HG03175 (cell line): ENCODE measurements at regions not wholly inside any gene's neighbourhood (a gene's known extent, or its start where the extent isn't known, plus 50 kb on each side); places are given as distances from the start of the nearest gene placed in this dataset.
A peak's percentile ranks its signal among the peaks of the same experiment; 100 is the strongest.
"Not testable (repeated sequence)": the region's sequence is repeated elsewhere in the genome, so short reads cannot be mapped to it uniquely, and the experiment has no call there.

Source experiments
- ATAC-seq: cut with Tn5 transposase; IDR thresholded peaks from one replicate; pipeline ENCODE4 v1.9.1; 2021; ENCODE audit warnings: mild to moderate bottlenecking, moderate library complexity; ENCODE audit not compliant: unreplicated experiment

DNA sequence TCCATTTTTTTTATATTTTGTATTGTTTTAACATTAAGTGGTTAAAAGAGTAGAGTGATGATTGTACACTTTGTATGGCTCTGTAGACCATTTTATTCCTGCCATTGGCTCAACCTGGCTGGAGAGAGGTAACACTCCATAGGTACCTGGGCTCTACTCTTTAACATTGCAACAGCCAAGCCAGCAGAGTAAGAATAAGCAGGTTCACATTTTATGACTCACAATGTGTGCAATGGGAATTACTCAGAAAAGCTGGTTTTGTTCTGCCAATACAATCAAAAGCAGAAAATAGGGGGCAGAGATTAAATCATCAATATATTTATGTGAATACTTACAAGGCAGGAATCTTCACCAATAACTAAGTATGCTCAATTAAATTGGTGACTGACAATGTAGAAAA is 1324.0 kb downstream of the AMY1C start:
- no peak for ATAC-seq

DNA sequence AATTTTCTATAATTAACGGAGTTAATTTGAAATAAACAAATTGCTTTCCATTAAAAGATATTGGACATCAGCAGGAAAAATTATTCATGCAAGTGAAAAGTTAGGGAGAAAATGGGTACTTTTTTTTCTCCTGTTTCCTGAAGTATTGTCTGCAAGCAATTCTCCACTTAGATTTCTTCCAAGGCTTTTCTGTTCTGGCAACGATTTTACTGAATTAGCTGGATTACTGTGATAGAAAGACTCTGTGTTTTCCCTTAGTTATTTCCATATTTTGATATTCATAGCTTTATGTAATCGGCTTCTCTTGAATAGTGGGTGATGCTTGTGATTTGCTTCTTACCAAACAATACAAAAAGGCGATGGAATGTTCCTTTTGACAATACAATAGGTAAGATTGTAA is 1333.9 kb downstream of the AMY1C start:
- no peak for ATAC-seq

DNA sequence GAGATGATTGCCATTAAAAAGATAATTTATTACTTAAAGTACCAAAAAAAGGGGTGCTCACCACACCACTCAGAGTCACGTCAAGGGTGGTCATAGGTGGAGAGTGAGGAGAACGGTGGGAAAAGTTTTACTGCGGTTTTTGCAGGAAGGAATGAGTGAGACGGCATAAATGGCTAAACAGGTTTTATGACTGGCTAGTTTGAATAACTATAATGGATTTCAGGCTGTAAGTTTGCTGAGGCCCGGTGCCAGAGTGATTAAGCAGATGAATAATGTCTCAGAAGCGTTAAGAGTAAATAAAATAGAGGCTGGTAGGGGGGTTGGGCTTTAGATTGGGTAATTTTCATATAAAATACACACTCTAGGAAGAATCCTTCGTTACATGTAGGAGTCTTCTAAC is 1337.8 kb downstream of the AMY1C start:
- no peak for ATAC-seq

DNA sequence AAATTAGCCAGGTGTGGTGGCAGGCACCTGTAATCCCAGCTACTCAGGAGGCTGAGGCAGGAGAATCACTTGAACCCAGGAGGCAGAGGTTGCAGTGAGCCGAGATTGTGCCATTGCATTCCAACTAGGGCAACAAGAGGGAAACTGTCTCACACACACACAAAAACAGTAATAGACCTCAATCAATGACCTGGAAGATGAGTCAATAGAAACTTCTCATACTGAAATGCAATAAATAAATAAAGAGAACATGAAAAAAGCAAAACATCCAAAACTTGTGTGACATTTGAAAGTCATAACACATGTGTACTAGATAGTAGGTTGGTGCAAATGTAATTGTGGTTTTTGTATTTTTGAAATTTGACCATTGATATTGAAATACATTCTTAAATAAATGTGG is 1338.5 kb downstream of the AMY1C start:
- no peak for ATAC-seq

DNA sequence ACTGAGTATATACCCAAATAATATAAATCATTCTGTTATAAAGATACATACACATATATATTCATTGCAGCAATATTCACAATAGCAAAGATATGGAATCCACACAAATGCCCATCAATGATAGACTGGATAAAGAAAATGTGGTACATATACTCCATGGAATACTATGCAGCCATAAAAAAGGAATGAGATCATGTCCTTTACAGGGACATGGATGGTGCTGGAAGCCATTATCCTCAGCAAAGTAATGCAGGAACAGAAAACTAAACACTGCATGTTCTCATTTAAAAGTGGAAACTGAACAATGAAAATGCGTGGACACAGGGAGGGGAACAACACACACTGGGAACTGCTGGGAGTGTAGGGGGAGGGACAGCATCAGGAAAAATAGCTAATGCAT is 1344.2 kb downstream of the AMY1C start:
- not testable (repeated sequence) for ATAC-seq

DNA sequence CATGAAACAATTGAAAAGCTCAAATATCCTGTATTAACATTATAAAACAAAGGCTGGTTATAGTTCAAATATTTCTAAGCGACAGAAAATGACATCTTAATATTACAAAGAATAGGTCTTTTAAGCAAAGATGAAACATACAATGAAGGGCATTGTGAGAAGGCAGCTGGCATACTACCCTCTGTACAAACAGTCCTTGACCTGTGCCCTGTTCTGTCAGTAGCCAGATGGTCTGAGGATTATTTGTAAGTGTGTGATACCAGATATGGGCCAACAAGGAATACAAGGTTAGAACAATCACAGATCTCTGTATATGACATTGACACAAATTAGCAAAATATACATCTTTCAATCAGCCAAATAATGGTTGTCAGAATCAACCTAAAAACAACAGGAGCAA is 1350.4 kb downstream of the AMY1C start:
- no peak for ATAC-seq

GRCh38 chr1:105101261-105101660 is 1351.6 kb downstream of the AMY1C start:
- ATAC-seq: no peak

DNA sequence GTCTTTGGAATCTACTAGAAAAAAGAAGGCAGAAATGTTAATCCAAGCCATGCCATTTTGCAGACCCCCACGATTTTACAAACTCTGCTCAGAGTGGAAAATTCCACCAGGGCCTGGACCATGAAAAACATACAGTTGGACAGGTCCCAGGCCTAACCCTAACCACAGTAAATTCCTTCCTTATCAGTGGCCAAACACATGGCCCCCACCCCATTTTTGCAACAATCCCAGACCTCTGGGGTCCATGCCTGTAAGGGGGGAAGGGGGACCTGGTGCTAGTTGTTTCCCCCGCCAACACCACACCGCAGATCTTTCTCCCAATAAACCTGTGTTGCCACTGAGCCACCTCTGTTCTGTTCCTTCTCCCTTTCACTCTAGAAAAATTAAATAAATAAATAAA is 1352.7 kb downstream of the AMY1C start:
- no peak for ATAC-seq

- no peak for ATAC-seq
Measured at GRCh38 chr1:105122041-105122440, 1372.3 kb downstream of the AMY1C start.

DNA sequence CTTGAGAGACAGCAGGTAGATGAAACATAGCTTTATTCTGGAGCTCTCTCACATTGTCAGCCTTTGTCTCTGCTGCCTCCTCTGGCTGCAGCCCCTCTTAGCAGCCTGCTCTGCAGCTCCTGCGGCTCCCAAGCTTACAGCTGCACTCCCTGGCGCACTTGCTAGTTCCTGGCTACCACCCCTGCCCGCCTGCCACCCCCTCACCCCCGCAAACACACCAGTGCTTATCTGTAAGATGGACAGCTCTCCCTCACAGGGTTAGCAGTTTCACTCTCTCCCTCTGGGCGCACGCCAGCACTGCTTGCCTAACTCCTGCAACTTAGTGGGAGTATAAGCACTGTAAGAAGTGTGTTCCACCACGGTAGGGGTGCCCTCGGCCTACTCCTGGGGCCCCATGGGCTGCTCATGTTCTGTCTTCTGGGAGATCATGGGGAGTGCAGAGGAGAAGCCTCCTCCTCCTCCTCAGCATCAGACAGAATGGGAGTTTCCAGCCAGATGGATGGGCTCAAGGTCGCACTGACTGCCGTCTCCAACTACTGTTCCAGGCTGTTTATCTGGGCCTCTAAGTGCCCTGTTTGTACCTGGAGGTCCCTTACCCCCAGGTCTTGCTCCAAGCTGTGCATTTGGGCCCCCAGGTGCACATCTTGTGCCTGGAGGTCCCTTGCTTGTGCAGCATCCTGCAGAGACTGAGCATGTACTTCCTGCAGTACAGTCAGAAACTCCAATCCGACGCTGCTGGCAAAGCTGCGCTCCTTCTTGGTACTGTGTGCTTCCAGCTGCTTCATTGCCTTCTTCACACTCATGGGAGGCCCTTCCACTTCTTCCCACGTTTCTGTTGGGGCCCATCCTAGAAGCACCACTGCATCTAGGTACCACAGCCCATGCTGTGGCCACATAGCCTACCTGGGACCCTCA is 1388.1 kb downstream of the AMY1C start:
- peak; percentile 77 for ATAC-seq

DNA sequence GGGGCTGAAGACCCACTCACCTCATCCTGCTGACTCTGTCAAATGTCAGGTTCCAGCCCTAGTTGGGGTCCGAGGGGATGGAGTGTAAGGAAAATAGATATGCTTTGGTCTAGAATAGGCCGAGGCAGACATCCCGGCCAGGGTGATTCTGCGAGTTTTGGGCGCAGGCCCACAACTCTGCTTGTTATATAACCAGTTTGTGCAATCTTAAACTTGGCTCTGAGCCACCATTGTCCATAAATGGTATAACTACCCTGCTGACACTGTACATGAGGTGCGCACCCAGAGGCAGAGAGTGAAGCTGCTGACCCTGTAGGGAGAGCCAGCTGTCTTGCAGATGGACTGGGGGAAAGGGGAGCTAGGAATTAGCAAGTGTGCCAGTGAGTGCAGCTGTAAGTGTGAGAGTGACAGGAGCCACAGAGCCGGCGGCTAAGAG is 1388.8 kb downstream of the AMY1C start:
- ATAC-seq: no peak

DNA sequence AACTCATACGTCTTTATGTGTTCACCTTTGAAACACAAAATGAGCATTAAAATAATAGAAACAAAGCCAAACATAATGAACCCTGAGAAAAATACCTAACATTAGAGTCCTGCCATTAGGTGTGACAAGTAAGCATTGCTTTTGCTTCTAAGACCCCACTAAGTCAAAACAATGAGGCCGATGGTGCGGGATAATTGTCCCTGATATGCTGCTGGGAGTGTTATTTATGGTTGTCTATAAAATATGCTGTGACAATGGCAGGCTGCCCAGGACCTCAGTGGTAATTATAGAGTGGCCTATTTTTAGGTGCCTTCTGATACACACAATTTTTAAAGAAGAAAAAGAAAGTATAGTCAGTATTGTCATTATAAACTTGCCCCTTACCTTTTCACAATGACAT is 1423.1 kb downstream of the AMY1C start:
- no peak for ATAC-seq

- no peak for ATAC-seq
Measured at GRCh38 chr1:105180789-105181188, 1431.1 kb downstream of the AMY1C start.

GRCh38 chr1:105204836-105205371 is 1455.2 kb downstream of the AMY1C start:
- no peak for ATAC-seq

GRCh38 chr1:105208581-105208980 is 1458.9 kb downstream of the AMY1C start:
- no peak for ATAC-seq

- ATAC-seq: no peak
Measured at GRCh38 chr1:105210747-105211146, 1461.0 kb downstream of the AMY1C start.

DNA sequence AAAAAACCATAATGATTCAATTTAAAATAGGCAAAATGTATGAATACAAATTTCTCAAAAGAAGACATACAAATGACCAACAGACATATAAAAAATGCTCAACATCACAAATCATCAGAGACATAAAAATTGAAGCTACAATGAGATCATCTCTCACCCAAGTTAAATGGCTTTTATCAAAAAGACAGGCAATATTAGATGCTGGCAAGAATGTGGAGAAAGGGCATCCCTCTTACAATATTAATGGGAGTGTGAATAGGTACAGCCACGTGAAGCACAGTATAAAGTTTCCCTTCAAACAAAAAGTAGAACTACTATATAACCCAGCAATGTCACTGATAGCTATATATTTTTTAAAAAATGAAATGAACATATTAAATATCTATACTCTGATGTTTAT is 1481.7 kb downstream of the AMY1C start:
- ATAC-seq: no peak

DNA sequence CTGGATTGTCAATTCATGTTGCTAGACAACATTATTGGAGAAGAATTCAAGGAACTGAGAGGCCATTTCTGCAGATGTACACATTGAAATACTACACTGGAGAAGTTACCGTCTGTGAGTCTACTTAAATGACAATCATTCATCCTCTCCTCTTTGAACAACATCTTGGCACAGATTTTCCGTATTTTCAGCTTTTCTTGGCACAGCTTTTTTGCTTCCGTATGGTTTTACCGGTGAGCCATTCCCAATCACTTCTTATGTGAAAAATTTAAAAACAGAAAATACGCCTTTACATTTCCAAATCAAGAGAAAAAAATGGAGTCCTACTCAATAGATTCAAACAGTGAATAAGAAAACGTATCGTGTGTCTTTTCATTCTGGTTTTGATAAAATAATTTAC is 1493.7 kb downstream of the AMY1C start:
- no peak for ATAC-seq

DNA sequence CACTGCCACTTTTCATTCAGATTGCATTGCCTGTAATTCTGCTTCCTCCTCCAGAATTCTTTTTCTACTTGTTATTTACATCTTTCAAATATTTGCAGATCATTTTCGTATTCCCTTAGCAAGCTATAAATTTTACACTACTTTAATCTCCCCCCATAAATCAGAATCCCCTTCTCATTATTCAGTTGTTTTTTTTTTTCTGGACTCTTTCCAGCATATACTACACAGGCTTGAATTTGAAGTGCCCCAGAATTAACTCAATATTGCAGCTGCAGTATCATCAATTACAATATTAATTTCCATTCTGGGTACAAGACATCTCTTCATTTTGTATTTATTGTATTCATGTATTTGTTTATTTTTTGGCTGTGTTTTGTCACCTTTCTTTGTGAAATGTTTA is 1494.3 kb downstream of the AMY1C start:
- ATAC-seq: no peak

DNA sequence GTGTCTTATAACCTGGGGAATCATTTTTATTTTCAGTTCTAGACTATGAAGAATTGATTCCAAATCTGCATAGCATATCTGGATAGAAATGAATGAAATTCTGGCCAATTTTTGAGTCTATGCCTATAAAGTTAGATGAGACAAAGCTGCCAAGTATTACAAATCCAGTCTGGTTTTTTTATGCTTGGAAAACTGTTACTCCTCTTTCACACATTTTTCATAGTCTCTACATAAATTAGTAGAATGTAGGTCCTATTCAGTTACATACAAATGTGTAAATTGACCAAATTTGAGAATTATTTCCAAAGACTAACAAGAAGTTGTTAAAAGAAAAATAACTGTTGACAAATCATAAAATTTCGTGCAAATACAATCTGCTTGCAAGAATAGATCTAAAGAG is 1505.2 kb downstream of the AMY1C start:
- no peak for ATAC-seq

DNA sequence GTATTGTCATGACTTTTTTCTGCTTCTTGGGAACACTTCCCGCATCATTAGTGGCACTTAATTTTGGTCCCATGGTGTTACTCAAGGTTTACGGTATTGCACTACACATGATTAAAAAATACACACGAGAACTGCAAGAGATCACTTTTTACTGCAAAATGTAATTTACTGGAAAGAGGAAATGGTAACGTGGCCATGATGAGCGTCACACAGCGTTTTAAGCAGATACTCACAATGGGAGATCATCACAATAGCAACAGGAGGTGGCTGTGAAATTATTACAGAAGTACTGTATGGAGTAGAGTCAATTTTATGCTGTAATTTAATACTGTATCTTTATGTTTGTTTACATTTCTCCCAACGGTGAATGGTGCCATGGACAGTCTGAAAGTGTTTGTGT is 1510.3 kb downstream of the AMY1C start:
- no peak for ATAC-seq

GRCh38 chr1:105270966-105271365 is 1521.3 kb downstream of the AMY1C start:
- no peak for ATAC-seq

GRCh38 chr1:105272376-105272775 is 1522.7 kb downstream of the AMY1C start:
- not testable (repeated sequence) for ATAC-seq
